ENCODE measurements at regions not wholly inside any gene's neighbourhood (a gene's known extent, or its start where the extent isn't known, plus 50 kb on each side); places are given as distances from the start of the nearest gene placed in this dataset.

- POLR2A ChIA-PET: no interaction called here
These were observed 431.4 kb downstream of the SLC16A7 start for GRCh38 chr12:60027266-60027665.

GRCh38 chr12:60034147-60034546 lies 438.3 kb downstream of the SLC16A7 start:
- POLR2A ChIA-PET: no interaction called here
- CTCF ChIA-PET: no interaction called here

More at GRCh38 chr12:60027266-60027665, 431.4 kb downstream of the SLC16A7 start:
- CTCF ChIA-PET: no interaction called here

GRCh38 chr12:60035835-60036234 lies 440.0 kb downstream of the SLC16A7 start:
- CTCF ChIA-PET: no interaction called here
- POLR2A ChIA-PET: no interaction called here

- POLR2A ChIA-PET: no interaction called here
- CTCF ChIA-PET: no interaction called here
These were observed 447.0 kb downstream of the SLC16A7 start for GRCh38 chr12:60042835-60043234.

- POLR2A ChIA-PET: no interaction called here
- CTCF ChIA-PET: no interaction called here
These were observed 447.4 kb downstream of the SLC16A7 start for GRCh38 chr12:60043236-60043635.

- ChIA-PET CTCF (no interaction called here), POLR2A (no interaction called here)
These were observed 456.7 kb downstream of the SLC16A7 start for GRCh38 chr12:60052483-60052882.

GRCh38 chr12:60059180-60059579 lies 463.4 kb downstream of the SLC16A7 start:
- ChIA-PET CTCF (no interaction called here), POLR2A (no interaction called here)

GRCh38 chr12:60066655-60067054 lies 470.8 kb downstream of the SLC16A7 start:
- POLR2A ChIA-PET: no interaction called here
- CTCF ChIA-PET: no interaction called here

- ChIA-PET CTCF (no interaction called here), POLR2A (no interaction called here)
These were observed 474.7 kb downstream of the SLC16A7 start for GRCh38 chr12:60070552-60070951.

- ChIA-PET CTCF (no interaction called here), POLR2A (no interaction called here)
These were observed 475.9 kb downstream of the SLC16A7 start for GRCh38 chr12:60071759-60072191.

- CTCF ChIA-PET: interaction anchor here (0.7 kb wide), 1 partner anchor 326 kb away, joined by 3 read pairs; no protein-coding TSS in a partner anchor
- POLR2A ChIA-PET: no interaction called here
These were observed 477.1 kb downstream of the SLC16A7 start for GRCh38 chr12:60072911-60073310.

GRCh38 chr12:60075091-60075490 lies 479.3 kb downstream of the SLC16A7 start:
- CTCF ChIA-PET: no interaction called here
- POLR2A ChIA-PET: no interaction called here

GRCh38 chr12:60078026-60078425 lies 482.2 kb downstream of the SLC16A7 start:
- ChIA-PET POLR2A (no interaction called here), CTCF (no interaction called here)

- POLR2A ChIA-PET: no interaction called here
- CTCF ChIA-PET: no interaction called here
These were observed 497.6 kb downstream of the SLC16A7 start for GRCh38 chr12:60093428-60093827.

- POLR2A ChIA-PET: no interaction called here
- CTCF ChIA-PET: no interaction called here
These were observed 498.6 kb downstream of the SLC16A7 start for GRCh38 chr12:60094436-60094835.

GRCh38 chr12:60096727-60097126 lies 500.9 kb downstream of the SLC16A7 start:
- ChIA-PET CTCF (no interaction called here), POLR2A (no interaction called here)

- ChIA-PET CTCF (no interaction called here), POLR2A (no interaction called here)
These were observed 504.3 kb downstream of the SLC16A7 start for GRCh38 chr12:60100160-60100559.

GRCh38 chr12:60100852-60101251 lies 505.0 kb downstream of the SLC16A7 start:
- CTCF ChIA-PET: no interaction called here
- POLR2A ChIA-PET: no interaction called here

GRCh38 chr12:60101715-60102114 lies 505.9 kb downstream of the SLC16A7 start:
- CTCF ChIA-PET: no interaction called here
- POLR2A ChIA-PET: no interaction called here

- ChIA-PET CTCF (no interaction called here), POLR2A (no interaction called here)
These were observed 510.4 kb downstream of the SLC16A7 start for GRCh38 chr12:60106214-60106613.

GRCh38 chr12:60107992-60108391 lies 512.2 kb downstream of the SLC16A7 start:
- ChIA-PET POLR2A (no interaction called here), CTCF (no interaction called here)

- ChIA-PET CTCF (no interaction called here), POLR2A (no interaction called here)
These were observed 516.2 kb downstream of the SLC16A7 start for GRCh38 chr12:60112063-60112462.

GRCh38 chr12:60112763-60113162 lies 516.9 kb downstream of the SLC16A7 start:
- ChIA-PET CTCF (no interaction called here), POLR2A (no interaction called here)

Measured in activated CD8-positive, alpha-beta memory T cell treated with anti-CD3 and anti-CD28 coated beads for 36 hours (primary cell).